Tibial nerve (tissue), 4 donors: ENCODE measurements at regions not wholly inside any gene's neighbourhood (a gene's known extent, or its start where the extent isn't known, plus 50 kb on each side); places are given as distances from the start of the nearest gene placed in this dataset.

Experiments used
- DNase-seq, 2 donors: peaks; one replicate each; pipeline ENCODE4 v3.0.0-alpha.2; 2019; ENCODE audit warnings: low spot score in 2 of 2
- H3K27ac ChIP-seq, 4 donors: fragments of 200-600 bp; sonication (generic) in 3 of 4; one replicate each; pipeline ENCODE4 v1.5.1; 2017 to 2019; ENCODE audit warnings: mild to moderate bottlenecking in 1 of 4
- H3K27me3 ChIP-seq, 2 donors: fragments of 200-600 bp; sonication (generic) in 1 of 2; one replicate each; pipeline versions ENCODE4 v1.5.1 to v1.6.0; 2017 to 2019
- H3K36me3 ChIP-seq, 3 donors: fragments of 200-600 bp; sonication (generic); one replicate each; pipeline ENCODE4 v1.5.1; 2018 to 2019
- H3K4me1 ChIP-seq, 4 donors: fragments of 200-600 bp; sonication (generic) in 3 of 4; one replicate each; pipeline ENCODE4 v1.5.1; 2017 to 2019
- H3K4me3 ChIP-seq, 4 donors: fragments of 200-600 bp; sonication (generic) in 3 of 4; one replicate each; pipeline ENCODE4 v1.5.1; 2017 to 2019; ENCODE audit warnings: mild to moderate bottlenecking in 1 of 4, moderate library complexity in 1 of 4
- H3K9me3 ChIP-seq, 4 donors: fragments of 200-600 bp; sonication (generic) in 3 of 4; one replicate each; pipeline ENCODE4 v1.5.1; 2017 to 2019
- CTCF ChIP-seq, 5 experiments: fragments of 200-600 bp in 3 of 5; fragments of 450-650 bp in 2 of 5; sonication (generic) in 3 of 5; IDR thresholded peaks; one replicate each; pipeline ENCODE4 v1.5.1; 2016 to 2019; ENCODE audit warnings: antibody characterized with exemption in 5 of 5, mild to moderate bottlenecking in 3 of 5, moderate library complexity in 2 of 5
- EP300 ChIP-seq, 2 donors: sonication (generic); formaldehyde crosslinking; IDR thresholded peaks; one replicate each; pipeline ENCODE4 v1.6.1; 2017; ENCODE audit warnings: antibody characterized with exemption in 2 of 2, mild to moderate bottlenecking in 1 of 2
- POLR2A ChIP-seq, 2 donors: fragments of 450-650 bp; IDR thresholded peaks; one replicate each; pipeline ENCODE4 v1.6.1; 2017; ENCODE audit warnings: antibody characterized with exemption in 2 of 2, mild to moderate bottlenecking in 2 of 2, moderate library complexity in 2 of 2
- WGBS, 2 donors: methylation state at CpG; one replicate each; pipeline ENCODE4 v1.1.5; 2018; 5-methylcytosine and 5-hydroxymethylcytosine counted together

- no peak overlapping the region for H3K4me3 ChIP-seq
- no peak for TF ChIP-seq CTCF (IDR thresholded peaks at IDR 0.05)
- no peak for TF ChIP-seq EP300 (IDR thresholded peaks at IDR 0.05)
- no peak for TF ChIP-seq POLR2A (IDR thresholded peaks at IDR 0.05)
- H3K36me3 ChIP-seq, result no peaks in the 10 kb centered on the region
- DNase-seq, result no peak
- H3K27ac ChIP-seq, result no peak overlapping the region
- no peaks in the 10 kb centered on the region for H3K4me1 ChIP-seq
- no peaks in the 10 kb centered on the region for H3K27me3 ChIP-seq
- peaks cover 0 to 3% (median 0%) of the 10 kb centered on the region in 4 donors for H3K9me3 ChIP-seq
- 73 to 77% methylated on average over 3 of the region's 3 CpGs for WGBS, 2 donors
These were observed 1396.1 kb upstream of the MIR17HG start for GRCh38 chr13:89951341-89951740.

DNA sequence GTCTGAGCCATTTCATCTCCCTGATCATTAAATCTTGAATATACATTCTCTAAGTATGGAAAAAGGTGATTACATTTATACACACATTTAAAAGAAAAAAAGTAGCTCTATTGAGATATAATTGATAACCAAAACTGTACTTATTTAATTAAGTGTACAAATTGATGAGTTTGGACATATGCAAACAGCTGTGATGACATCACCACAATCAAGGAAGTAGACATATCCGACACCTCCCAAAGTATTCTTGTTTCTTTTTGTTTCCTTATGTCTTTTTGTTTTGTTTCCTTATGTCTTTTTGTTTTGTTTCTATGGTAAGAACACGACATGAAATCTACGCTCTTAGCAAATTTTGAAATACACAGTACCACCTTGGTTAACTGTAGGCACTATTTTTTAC lies 1393.9 kb upstream of the MIR17HG start:
- H3K27ac ChIP-seq, result no peak overlapping the region
- DNase-seq, result no peak
- no peak overlapping the region for H3K4me3 ChIP-seq
- 86 to 94% methylated on average over 3 of the region's 3 CpGs for WGBS, 2 donors
- H3K9me3 ChIP-seq, result peaks cover 0 to 3% (median 0%) of the 10 kb centered on the region in 4 donors
- no peaks in the 10 kb centered on the region for H3K36me3 ChIP-seq
- no peaks in the 10 kb centered on the region for H3K4me1 ChIP-seq
- H3K27me3 ChIP-seq, result no peaks in the 10 kb centered on the region
- TF ChIP-seq CTCF (IDR thresholded peaks at IDR 0.05) (no peak), POLR2A (IDR thresholded peaks at IDR 0.05) (no peak), EP300 (IDR thresholded peaks at IDR 0.05) (no peak)

- 83 to 95% methylated on average over 1 of the region's 1 CpG for WGBS, 2 donors
- no peak for DNase-seq
- Histone ChIP-seq H3K27ac (no peak overlapping the region), H3K36me3 (no peaks in the 10 kb centered on the region), H3K4me1 (no peaks in the 10 kb centered on the region), H3K27me3 (no peaks in the 10 kb centered on the region), H3K9me3 (peaks cover 0 to 3% (median 0%) of the 10 kb centered on the region in 4 donors), H3K4me3 (no peak overlapping the region)
- TF ChIP-seq EP300 (IDR thresholded peaks at IDR 0.05) (no peak), CTCF (IDR thresholded peaks at IDR 0.05) (no peak), POLR2A (IDR thresholded peaks at IDR 0.05) (no peak)
These were observed 1391.7 kb upstream of the MIR17HG start for GRCh38 chr13:89955773-89956172.

GRCh38 chr13:89959074-89959473 lies 1388.4 kb upstream of the MIR17HG start:
- Histone ChIP-seq H3K9me3 (peaks cover 0 to 3% (median 0%) of the 10 kb centered on the region in 4 donors), H3K27me3 (no peaks in the 10 kb centered on the region), H3K27ac (no peak overlapping the region), H3K4me1 (no peaks in the 10 kb centered on the region), H3K4me3 (no peak overlapping the region), H3K36me3 (no peaks in the 10 kb centered on the region)
- 57 to 70% methylated on average over 2 of the region's 2 CpGs for WGBS, 2 donors
- no peak for DNase-seq
- TF ChIP-seq POLR2A (IDR thresholded peaks at IDR 0.05) (no peak), EP300 (IDR thresholded peaks at IDR 0.05) (no peak), CTCF (IDR thresholded peaks at IDR 0.05) (no peak)

- H3K4me1 ChIP-seq, result no peaks in the 10 kb centered on the region
- no peak overlapping the region for H3K4me3 ChIP-seq
- H3K36me3 ChIP-seq, result no peaks in the 10 kb centered on the region
- no peaks in the 10 kb centered on the region for H3K9me3 ChIP-seq
- no peak overlapping the region for H3K27ac ChIP-seq
- TF ChIP-seq POLR2A (IDR thresholded peaks at IDR 0.05) (no peak), CTCF (IDR thresholded peaks at IDR 0.05) (no peak), EP300 (IDR thresholded peaks at IDR 0.05) (no peak)
- H3K27me3 ChIP-seq, result no peaks in the 10 kb centered on the region
- WGBS, 2 donors, result 86 to 88% methylated on average over 1 of the region's 1 CpG
- DNase-seq, result no peak
These were observed 1382.2 kb upstream of the MIR17HG start for GRCh38 chr13:89965252-89965651.
